Esophagus (tissue), 2 donors: ENCODE measurements at regions not wholly inside any gene's neighbourhood (a gene's known extent, or its start where the extent isn't known, plus 50 kb on each side); places are given as distances from the start of the nearest gene placed in this dataset.

Experiments used
- H3K27ac ChIP-seq, 2 donors: one replicate each; pipeline ENCODE4 v1.5.1; 2013; ENCODE audit warnings: low read depth in 2 of 2, mild to moderate bottlenecking in 2 of 2, inconsistent platforms in 1 of 2, low read length in 1 of 2, moderate library complexity in 1 of 2
- H3K27me3 ChIP-seq, 2 donors: one replicate each; pipeline ENCODE4 v1.6.1; 2013; ENCODE audit warnings: low read length in 2 of 2, control low read depth in 1 of 2, mild to moderate bottlenecking in 1 of 2; ENCODE audit not compliant: insufficient read depth in 2 of 2, control insufficient read depth in 1 of 2
- H3K36me3 ChIP-seq, 2 donors: one replicate each; pipeline ENCODE4 v1.6.1; 2013; ENCODE audit warnings: low read length in 1 of 2; ENCODE audit not compliant: control insufficient read depth in 2 of 2, insufficient read depth in 2 of 2
- H3K4me1 ChIP-seq, 2 donors: one replicate each; pipeline ENCODE4 v1.6.1; 2013; ENCODE audit warnings: low read length in 1 of 2; ENCODE audit not compliant: control insufficient read depth in 2 of 2, insufficient read depth in 2 of 2
- H3K4me3 ChIP-seq, 2 donors: one replicate each; pipeline ENCODE4 v1.5.1; 2013; ENCODE audit warnings: low read length in 2 of 2, mild to moderate bottlenecking in 2 of 2, low read depth in 1 of 2, moderate library complexity in 1 of 2
- H3K9me3 ChIP-seq, 2 donors: one replicate each; pipeline ENCODE4 v1.6.1; 2013; ENCODE audit warnings: mild to moderate bottlenecking in 2 of 2, low read depth in 1 of 2, low read length in 1 of 2, moderate library complexity in 1 of 2; ENCODE audit not compliant: control insufficient read depth in 2 of 2, insufficient read depth in 1 of 2
- WGBS, 2 donors: extraction: QIAGEN DNeasy Blood & Tissue Kit; methylation state at CpG; one replicate each; pipeline ENCODE4 v1.1.7; 2013; 5-methylcytosine and 5-hydroxymethylcytosine counted together
- donor health status: healthy with polysubstance abuse.
- donor health status: Bipolar disorder and iron deficiency.

- H3K36me3 ChIP-seq = no peaks in the 10 kb centered on the region
- 91 to 92% methylated on average over 13 of the region's 13 CpGs for WGBS, 2 donors
- peaks cover 0 to 5% of the 10 kb centered on the region in 2 donors for H3K4me1 ChIP-seq
- H3K27me3 ChIP-seq = peaks cover 0 to 4% of the 10 kb centered on the region in 2 donors
- no peaks in the 10 kb centered on the region for H3K9me3 ChIP-seq
- H3K4me3 ChIP-seq = no peak overlapping the region
- H3K27ac ChIP-seq = no peak overlapping the region
Measured at GRCh38 chr20:48162621-48163020, 377.3 kb upstream of the SULF2 start.

DNA sequence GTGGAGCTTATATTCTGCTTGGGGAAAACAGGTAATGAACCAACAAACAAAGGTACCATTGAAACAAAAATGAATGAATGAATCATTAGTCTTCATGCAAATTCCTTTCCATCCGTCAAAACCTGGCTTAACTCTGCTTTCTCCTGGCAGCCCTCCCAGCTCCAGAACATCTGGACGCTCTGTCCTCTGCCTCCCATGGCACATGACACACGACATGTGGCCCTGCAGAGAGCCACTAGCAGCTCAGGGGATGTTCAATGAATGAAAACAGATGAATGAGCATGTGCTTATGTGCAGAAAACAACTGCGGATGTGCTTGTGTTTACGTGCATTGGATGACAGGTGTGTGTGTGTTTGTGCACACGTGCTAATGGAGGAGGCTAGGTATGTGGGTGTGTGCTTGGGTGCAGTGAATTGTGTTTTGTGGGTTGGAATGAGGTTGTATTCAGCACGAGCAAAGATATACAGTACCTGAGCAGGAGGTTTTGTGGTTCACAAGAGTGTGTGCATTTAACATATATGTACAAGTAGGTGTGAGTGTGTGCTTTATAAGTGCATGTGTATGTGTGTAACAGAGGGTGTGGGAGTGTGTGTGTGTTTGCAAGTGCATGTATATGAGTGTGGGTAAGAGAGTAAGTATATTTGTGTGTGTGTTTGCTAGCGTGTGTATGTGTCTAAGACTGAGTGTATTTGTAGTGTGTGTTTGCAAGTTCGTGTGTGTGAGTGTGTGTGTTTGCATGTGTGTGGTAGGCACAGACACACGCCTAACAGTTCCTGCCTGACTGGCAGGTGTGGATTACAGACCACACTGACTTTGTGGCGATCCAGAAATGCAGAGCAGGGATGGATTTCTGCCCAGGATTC lies 374.1 kb upstream of the SULF2 start:
- Histone ChIP-seq H3K4me1 (peaks cover 0 to 5% of the 10 kb centered on the region in 2 donors), H3K9me3 (peaks cover 0 to 3% of the 10 kb centered on the region in 2 donors), H3K4me3 (no peak overlapping the region), H3K27ac (no peak overlapping the region), H3K36me3 (no peaks in the 10 kb centered on the region), H3K27me3 (no peaks in the 10 kb centered on the region)
- WGBS, 2 donors = 55 to 58% methylated on average over 11 of the region's 11 CpGs

GRCh38 chr20:48158014-48158413 lies 372.7 kb upstream of the SULF2 start:
- 36 to 40% methylated on average over 2 of the region's 2 CpGs for WGBS, 2 donors
- H3K36me3 ChIP-seq = no peaks in the 10 kb centered on the region
- no peaks in the 10 kb centered on the region for H3K27me3 ChIP-seq
- H3K4me3 ChIP-seq = no peak overlapping the region
- no peak overlapping the region for H3K27ac ChIP-seq
- no peaks in the 10 kb centered on the region for H3K4me1 ChIP-seq
- H3K9me3 ChIP-seq = peaks cover 0 to 3% of the 10 kb centered on the region in 2 donors

DNA sequence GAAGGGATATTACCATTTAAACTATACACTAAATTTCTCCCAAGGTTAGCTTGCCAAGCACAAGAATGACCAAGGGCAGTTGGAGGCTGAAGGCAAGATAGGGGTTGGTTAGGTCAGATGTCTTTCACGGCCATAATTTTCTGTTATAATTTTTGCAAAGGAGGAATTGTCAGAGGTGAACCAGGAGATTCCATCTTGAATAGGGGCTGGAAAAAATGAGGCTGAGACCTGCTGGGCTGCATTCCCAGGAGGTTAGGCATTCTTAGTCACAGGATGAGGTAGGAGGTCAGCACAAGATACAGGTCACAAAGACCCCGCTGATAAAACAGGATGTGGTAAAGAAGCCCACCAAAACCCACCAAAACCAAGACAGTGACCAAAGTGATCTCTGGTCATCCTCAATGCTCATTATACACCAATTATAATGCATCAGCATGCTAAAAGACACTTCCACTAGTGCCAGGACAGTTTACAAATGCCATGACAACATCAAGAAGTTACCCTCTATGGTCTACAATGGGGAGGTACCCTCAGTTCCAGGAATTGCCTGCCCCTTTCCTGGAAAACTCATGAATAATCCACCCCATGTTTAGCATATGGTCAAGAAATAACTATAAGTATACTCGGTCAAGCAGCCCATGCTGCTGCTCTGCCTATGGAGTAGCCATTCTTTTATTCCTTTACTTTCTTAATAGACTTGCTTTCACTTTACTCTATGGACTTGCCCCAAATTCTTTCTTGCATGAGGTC lies 371.8 kb upstream of the SULF2 start:
- Histone ChIP-seq H3K27me3 (peaks cover 0 to 4% of the 10 kb centered on the region in 2 donors), H3K27ac (no peak overlapping the region), H3K4me1 (no peaks in the 10 kb centered on the region), H3K9me3 (peaks cover 0 to 3% of the 10 kb centered on the region in 2 donors), H3K4me3 (no peak overlapping the region), H3K36me3 (no peaks in the 10 kb centered on the region)
- 91 to 95% methylated on average over 3 of the region's 3 CpGs for WGBS, 2 donors

DNA sequence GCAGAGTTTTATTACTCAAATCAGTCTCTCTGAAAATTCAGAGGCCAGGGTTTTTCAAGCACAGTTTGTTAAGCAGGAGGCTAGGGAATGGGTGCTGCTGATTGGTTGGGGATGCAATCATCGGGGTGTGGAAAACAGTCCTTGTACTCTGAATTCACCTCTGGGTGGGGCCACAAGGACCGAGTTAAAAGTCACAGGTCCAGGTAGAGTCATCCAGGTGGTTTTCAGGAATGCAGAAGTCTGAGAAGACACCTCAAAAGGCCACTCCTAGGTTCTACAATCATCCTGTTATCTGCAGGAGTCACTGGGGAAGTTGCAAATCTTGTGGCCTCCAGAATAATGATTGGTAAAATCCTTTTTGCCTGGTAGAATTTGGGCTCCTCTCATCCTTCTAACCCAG lies 371.2 kb upstream of the SULF2 start:
- Histone ChIP-seq H3K4me1 (no peaks in the 10 kb centered on the region), H3K36me3 (no peaks in the 10 kb centered on the region), H3K27me3 (peaks cover 0 to 4% of the 10 kb centered on the region in 2 donors), H3K27ac (no peak overlapping the region), H3K4me3 (no peak overlapping the region), H3K9me3 (peaks cover 0 to 6% of the 10 kb centered on the region in 2 donors)
- WGBS, 2 donors = 75 to 79% methylated on average over 2 of the region's 2 CpGs

DNA sequence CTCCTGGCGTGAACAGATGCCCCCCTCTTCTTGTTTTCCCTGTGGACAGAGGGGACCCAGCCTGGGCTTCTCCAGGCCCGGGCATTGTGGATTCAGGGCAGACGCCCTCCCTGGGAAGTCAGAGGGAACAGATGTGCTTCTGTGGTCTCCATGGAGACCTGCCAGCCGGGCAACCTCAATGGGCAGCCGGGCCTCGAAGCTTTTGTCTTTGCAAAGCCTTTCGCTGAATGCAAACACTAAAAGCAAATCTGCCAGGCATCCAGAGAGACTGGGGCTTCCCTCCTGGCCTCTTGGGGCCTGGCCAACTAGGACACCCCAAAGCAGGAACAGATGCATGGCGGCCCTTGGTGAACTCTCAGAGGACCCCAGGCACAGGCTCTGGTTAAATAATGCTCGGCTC lies 370.0 kb upstream of the SULF2 start:
- 80 to 82% methylated on average over 9 of the region's 9 CpGs for WGBS, 2 donors

DNA sequence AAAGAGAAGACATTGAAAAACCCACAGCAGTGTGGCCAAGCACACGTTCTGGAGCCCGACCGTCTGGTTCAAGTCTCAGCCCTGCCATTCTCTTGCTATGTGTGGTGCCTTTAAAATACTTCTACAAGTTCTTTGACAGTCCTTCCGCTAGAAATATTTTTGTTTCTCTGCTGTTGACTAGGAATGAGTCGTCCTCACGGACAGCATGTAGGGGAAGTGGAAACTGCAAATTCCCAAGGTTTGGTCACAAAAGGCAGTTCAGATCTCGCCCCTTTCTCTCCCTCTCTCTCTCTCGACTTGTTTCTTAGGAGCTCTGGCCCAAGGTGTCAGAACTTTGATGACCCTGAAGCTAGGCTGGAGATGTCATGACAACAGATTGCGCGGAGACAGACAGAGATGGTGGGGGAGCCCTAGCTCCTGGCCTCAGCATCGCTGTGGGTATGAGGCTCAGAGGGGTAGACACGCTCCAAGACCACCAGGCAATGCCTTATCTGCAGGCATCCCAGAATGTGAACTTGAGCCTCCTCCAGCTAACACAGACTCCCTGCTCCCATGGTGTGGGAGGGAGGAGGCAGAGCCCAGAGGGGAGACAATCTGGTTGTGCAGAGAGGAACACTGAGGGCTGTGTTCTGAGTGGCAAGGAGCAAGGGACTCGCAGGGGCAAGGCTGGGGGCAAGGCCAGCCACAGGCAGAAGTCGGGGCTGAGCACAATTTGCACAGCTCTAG lies 368.9 kb upstream of the SULF2 start:
- Histone ChIP-seq H3K27ac (no peak overlapping the region), H3K4me3 (no peak overlapping the region), H3K27me3 (peaks cover 0 to 4% of the 10 kb centered on the region in 2 donors), H3K4me1 (no peaks in the 10 kb centered on the region), H3K9me3 (peaks cover 0 to 6% of the 10 kb centered on the region in 2 donors), H3K36me3 (no peaks in the 10 kb centered on the region)
- 77 to 83% methylated on average over 14 of the region's 14 CpGs for WGBS, 2 donors

More for the DNA sequence above, 370.0 kb upstream of the SULF2 start:
- no peaks in the 10 kb centered on the region for H3K4me1 ChIP-seq
- peaks cover 0 to 6% of the 10 kb centered on the region in 2 donors for H3K9me3 ChIP-seq
- H3K27ac ChIP-seq = no peak overlapping the region
- H3K36me3 ChIP-seq = no peaks in the 10 kb centered on the region
- no peak overlapping the region for H3K4me3 ChIP-seq
- peaks cover 0 to 4% of the 10 kb centered on the region in 2 donors for H3K27me3 ChIP-seq

DNA sequence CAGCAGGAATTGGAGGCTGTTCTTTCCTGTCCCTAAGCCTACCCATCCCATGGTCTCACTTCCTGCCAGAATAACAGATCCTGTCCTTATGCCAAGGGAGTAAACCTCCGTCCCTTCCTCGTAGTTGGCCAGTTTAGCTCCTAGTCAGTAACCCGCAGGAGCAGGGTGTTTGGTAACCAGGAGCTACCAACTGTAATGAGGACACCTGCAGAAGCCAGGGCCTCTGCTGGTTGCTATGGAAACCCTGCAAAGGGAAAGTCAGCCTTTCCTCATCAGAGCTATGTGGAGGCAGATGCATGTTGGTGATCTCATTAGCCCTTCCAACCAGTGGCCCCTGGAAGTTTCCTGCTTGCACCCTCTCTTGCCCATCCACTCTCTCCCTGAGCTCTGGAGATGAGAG lies 368.2 kb upstream of the SULF2 start:
- Histone ChIP-seq H3K27ac (no peak overlapping the region), H3K4me3 (no peak overlapping the region), H3K9me3 (peaks cover 0 to 6% of the 10 kb centered on the region in 2 donors), H3K4me1 (no peaks in the 10 kb centered on the region), H3K27me3 (peaks cover 0 to 4% of the 10 kb centered on the region in 2 donors), H3K36me3 (no peaks in the 10 kb centered on the region)
- 34 to 50% methylated on average over 3 of the region's 3 CpGs for WGBS, 2 donors

DNA sequence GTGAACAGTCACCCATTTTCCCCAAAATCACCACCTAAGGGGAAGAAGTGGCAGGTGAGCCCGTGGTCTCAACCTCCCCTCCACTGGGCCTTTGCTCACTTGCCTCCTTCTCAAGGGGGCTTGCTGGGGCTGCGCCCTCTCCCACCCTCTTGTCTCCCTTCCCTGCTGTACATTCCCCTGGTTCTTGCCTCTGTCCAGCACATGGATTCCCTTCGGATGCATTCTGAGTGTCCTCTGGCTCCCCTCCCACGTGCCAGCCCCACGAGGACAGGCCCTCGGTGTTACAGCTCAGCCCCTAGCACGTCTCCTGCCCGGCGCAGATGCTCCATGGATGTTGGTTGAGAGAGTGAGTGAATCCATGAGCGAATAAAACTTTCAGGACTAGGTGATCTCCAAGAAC lies 367.8 kb upstream of the SULF2 start:
- H3K4me1 ChIP-seq = no peaks in the 10 kb centered on the region
- no peak overlapping the region for H3K4me3 ChIP-seq
- H3K27me3 ChIP-seq = peaks cover 0 to 4% of the 10 kb centered on the region in 2 donors
- 89 to 91% methylated on average over 10 of the region's 10 CpGs for WGBS, 2 donors
- no peak overlapping the region for H3K27ac ChIP-seq
- H3K36me3 ChIP-seq = no peaks in the 10 kb centered on the region
- peaks cover 0 to 6% of the 10 kb centered on the region in 2 donors for H3K9me3 ChIP-seq
